ENCODE measurements at regions not wholly inside any gene's neighbourhood (a gene's known extent, or its start where the extent isn't known, plus 50 kb on each side); places are given as distances from the start of the nearest gene placed in this dataset.

- H3K27ac ChIP-seq = no peak overlapping the region
- no peaks in the 10 kb centered on the region for H3K36me3 ChIP-seq (ENCODE audit: insufficient read depth in 1 of 2, low read depth in 1 of 2)
- TF ChIP-seq CTCF (IDR thresholded peaks at IDR 0.05) = no peak
- DNase-seq = no peak
- H3K9me3 ChIP-seq = peaks cover 11% of the 10 kb centered on the region
- WGBS, 3 donors = 84 to 89% (median 84%) methylated on average over 4 of the region's 4 CpGs
- no peaks in the 10 kb centered on the region for H3K4me1 ChIP-seq
- no peaks in the 10 kb centered on the region for H3K27me3 ChIP-seq (ENCODE audit: insufficient read depth in 3 of 3, low read length in 2 of 3)
- no peak for ATAC-seq
- no peak overlapping the region for H3K4me3 ChIP-seq
- intact Hi-C loops (cut with DNase I) = no loop called here
These were observed 79.9 kb upstream of the DLX2 start for GRCh38 chr2:172182624-172183023.

GRCh38 chr2:172193331-172194089 is 90.8 kb upstream of the DLX2 start:
- no peak overlapping the region for H3K27ac ChIP-seq
- no peak overlapping the region for H3K4me3 ChIP-seq
- ATAC-seq (no peak), DNase-seq (no peak)
- peaks cover 17% of the 10 kb centered on the region for H3K9me3 ChIP-seq
- WGBS, 3 donors = 85 to 92% (median 91%) methylated on average over 6 of the region's 6 CpGs
- intact Hi-C loops (cut with DNase I) = no loop called here
- no peaks in the 10 kb centered on the region for H3K4me1 ChIP-seq
- no peaks in the 10 kb centered on the region for H3K27me3 ChIP-seq (ENCODE audit: insufficient read depth in 3 of 3, low read length in 2 of 3)
- H3K36me3 ChIP-seq (ENCODE audit: insufficient read depth in 1 of 2, low read depth in 1 of 2) = no peaks in the 10 kb centered on the region
- no peak for TF ChIP-seq CTCF (IDR thresholded peaks at IDR 0.05)

GRCh38 chr2:172195836-172196376 is 93.2 kb upstream of the DLX2 start:
- 79 to 90% (median 80%) methylated on average over 6 of the region's 6 CpGs for WGBS, 3 donors
- Histone ChIP-seq H3K27me3 (ENCODE audit: insufficient read depth in 3 of 3, low read length in 2 of 3) (no peaks in the 10 kb centered on the region), H3K9me3 (peaks cover 17% of the 10 kb centered on the region), H3K36me3 (ENCODE audit: insufficient read depth in 1 of 2, low read depth in 1 of 2) (no peaks in the 10 kb centered on the region), H3K4me3 (no peak overlapping the region), H3K4me1 (no peaks in the 10 kb centered on the region), H3K27ac (no peak overlapping the region)
- DNase-seq (no peak), ATAC-seq (no peak)
- TF ChIP-seq CTCF (IDR thresholded peaks at IDR 0.05) = no peak
- intact Hi-C loops (cut with DNase I) = no loop called here

- Histone ChIP-seq H3K4me3 (no peak overlapping the region), H3K27me3 (ENCODE audit: insufficient read depth in 3 of 3, low read length in 2 of 3) (no peaks in the 10 kb centered on the region), H3K27ac (no peak overlapping the region), H3K9me3 (peaks cover 17% of the 10 kb centered on the region), H3K4me1 (no peaks in the 10 kb centered on the region), H3K36me3 (ENCODE audit: insufficient read depth in 1 of 2, low read depth in 1 of 2) (no peaks in the 10 kb centered on the region)
- WGBS, 3 donors = 79 to 90% (median 82%) methylated on average over 17 of the region's 17 CpGs
- DNase-seq (no peak), ATAC-seq (no peak)
- intact Hi-C loops (cut with DNase I) = no loop called here
- TF ChIP-seq CTCF (IDR thresholded peaks at IDR 0.05) = no peak
These were observed 94.2 kb upstream of the DLX2 start for GRCh38 chr2:172196768-172197431.
